Mammary epithelial cell (primary cell): ENCODE measurements at regions not wholly inside any gene's neighbourhood (a gene's known extent, or its start where the extent isn't known, plus 50 kb on each side); places are given as distances from the start of the nearest gene placed in this dataset.

Experiments
- EZH2 ChIP-seq: IDR thresholded peaks from 2 replicates; pipeline ENCODE4 v1.6.1; 2012; ENCODE audit warnings: low read length, inconsistent platforms, borderline replicate concordance
- TF ChIP-seq, protein P1 (sequence below), 2 donors: IDR thresholded peaks in 1 of 2; conservative IDR thresholded peaks in 1 of 2; 2 replicates each; pipeline ENCODE4 v1.5.1; 2011 to 2012; ENCODE audit warnings: inconsistent platforms in 2 of 2, low read length in 2 of 2, mild to moderate bottlenecking in 2 of 2, control low read depth in 1 of 2, low read depth in 1 of 2; ENCODE audit not compliant: insufficient read depth in 1 of 2; ENCODE audit errors: extremely low read depth in 1 of 2

GRCh38 chr1:94746635-94747525 lies 73.3 kb upstream of the SLC44A3 start:
- no peak for TF ChIP-seq EZH2
- TF ChIP-seq, protein P1, sequence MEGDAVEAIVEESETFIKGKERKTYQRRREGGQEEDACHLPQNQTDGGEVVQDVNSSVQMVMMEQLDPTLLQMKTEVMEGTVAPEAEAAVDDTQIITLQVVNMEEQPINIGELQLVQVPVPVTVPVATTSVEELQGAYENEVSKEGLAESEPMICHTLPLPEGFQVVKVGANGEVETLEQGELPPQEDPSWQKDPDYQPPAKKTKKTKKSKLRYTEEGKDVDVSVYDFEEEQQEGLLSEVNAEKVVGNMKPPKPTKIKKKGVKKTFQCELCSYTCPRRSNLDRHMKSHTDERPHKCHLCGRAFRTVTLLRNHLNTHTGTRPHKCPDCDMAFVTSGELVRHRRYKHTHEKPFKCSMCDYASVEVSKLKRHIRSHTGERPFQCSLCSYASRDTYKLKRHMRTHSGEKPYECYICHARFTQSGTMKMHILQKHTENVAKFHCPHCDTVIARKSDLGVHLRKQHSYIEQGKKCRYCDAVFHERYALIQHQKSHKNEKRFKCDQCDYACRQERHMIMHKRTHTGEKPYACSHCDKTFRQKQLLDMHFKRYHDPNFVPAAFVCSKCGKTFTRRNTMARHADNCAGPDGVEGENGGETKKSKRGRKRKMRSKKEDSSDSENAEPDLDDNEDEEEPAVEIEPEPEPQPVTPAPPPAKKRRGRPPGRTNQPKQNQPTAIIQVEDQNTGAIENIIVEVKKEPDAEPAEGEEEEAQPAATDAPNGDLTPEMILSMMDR (conservative IDR thresholded peaks at IDR 0.05 in 1 of 2, IDR thresholded peaks at IDR 0.05 in 1 of 2; ENCODE audit: extremely low read depth in 1 of 2, insufficient read depth in 1 of 2, low read depth in 1 of 2, low read length in 2 of 2) = no peak
